PC-9 (cell line): ENCODE measurements at regions not wholly inside any gene's neighbourhood (a gene's known extent, or its start where the extent isn't known, plus 50 kb on each side); places are given as distances from the start of the nearest gene placed in this dataset.

ENCODE experiments used
- BruUV-seq: library from RNA; stranded (reverse); fragments of 400-500 nt; replicated peaks from 2 replicates; lab custom pipeline; 2021; lab: Mats Ljungman, UMichigan
- CTCF ChIA-PET: fragments of 300-600 bp; sonication (Branson Sonifier 250); formaldehyde crosslinking; loops from one replicate; lab custom pipeline; 2022; ENCODE audit warnings: antibody characterized with exemption; lab: Charles Lee
- POLR2A ChIA-PET: fragments of 300-600 bp; sonication (Branson Sonifier 250); formaldehyde crosslinking; loops from one replicate; lab custom pipeline; 2022; ENCODE audit warnings: antibody characterized with exemption; ENCODE audit not compliant: unreplicated experiment; lab: Charles Lee
- DNase-seq, 2 experiments: peaks; one replicate each; pipeline versions ENCODE4 v3.0.0 to v3.0.0-alpha.2; 2015 to 2022; ENCODE audit warnings: mixed read lengths in 1 of 2
- H2AFZ ChIP-seq: fragments of 200-600 bp; sonication (generic); 2 replicates; pipeline ENCODE4 v1.8.1; 2017; ENCODE audit warnings: antibody characterized with exemption
- H3F3A ChIP-seq: fragments of 200-600 bp; sonication (generic); 2 replicates; pipeline ENCODE4 v1.8.1; 2017; ENCODE audit warnings: antibody characterized with exemption, mild to moderate bottlenecking, low read depth; ENCODE audit not compliant: insufficient read depth
- H3K27ac ChIP-seq: fragments of 200-600 bp; sonication (generic); 2 replicates; pipeline ENCODE4 v1.6.1; 2016; ENCODE audit warnings: mixed run types
- H3K27me3 ChIP-seq: fragments of 200-600 bp; sonication (generic); 2 replicates; pipeline ENCODE4 v1.6.1; 2016; ENCODE audit warnings: low read depth, mixed run types; ENCODE audit not compliant: insufficient read depth
- H3K36me3 ChIP-seq: fragments of 200-600 bp; sonication (generic); 2 replicates; pipeline ENCODE4 v1.6.1; 2016; ENCODE audit warnings: low read depth, mixed run types
- H3K4me1 ChIP-seq: fragments of 200-600 bp; sonication (generic); replicated peaks from 2 replicates; pipeline ENCODE4 v1.6.1; 2016; ENCODE audit warnings: mixed run types; ENCODE audit not compliant: insufficient read depth
- H3K4me2 ChIP-seq: fragments of 200-600 bp; sonication (generic); 2 replicates; pipeline ENCODE4 v1.6.1; 2017; ENCODE audit warnings: mixed run types
- H3K4me3 ChIP-seq: fragments of 200-600 bp; sonication (generic); 2 replicates; pipeline ENCODE4 v1.6.1; 2016; ENCODE audit warnings: mixed run types
- H3K79me2 ChIP-seq: fragments of 200-600 bp; sonication (generic); 2 replicates; pipeline ENCODE4 v1.6.1; 2017; ENCODE audit warnings: low read depth, mixed run types
- H3K9me2 ChIP-seq: fragments of 200-600 bp; sonication (generic); 2 replicates; pipeline ENCODE4 v1.8.1; 2017; ENCODE audit warnings: mild to moderate bottlenecking; ENCODE audit not compliant: insufficient read depth
- H3K9me3 ChIP-seq: fragments of 200-600 bp; sonication (generic); 2 replicates; pipeline ENCODE4 v1.8.1; 2016; ENCODE audit warnings: low read depth; ENCODE audit not compliant: insufficient read depth
- H4K20me1 ChIP-seq: fragments of 200-600 bp; sonication (generic); 2 replicates; pipeline ENCODE4 v1.8.1; 2017; ENCODE audit not compliant: insufficient read depth
- EZH2 ChIP-seq: fragments of 200-600 bp; sonication (generic); IDR thresholded peaks from 2 replicates; pipeline ENCODE4 v1.8.0; 2017; ENCODE audit warnings: antibody characterized with exemption, low read depth
- intact Hi-C: fragments of 100-400 bp; cut with micrococcal nuclease; formaldehyde crosslinking; loops from one replicate; pipeline ENCODE4 v1.10.0; 2022; ENCODE audit not compliant: unreplicated experiment
- TF ChIP-seq, protein P1 (sequence below): fragments of 200-600 bp; sonication (generic); conservative IDR thresholded peaks from 2 replicates; pipeline ENCODE4 v1.6.1; 2017; ENCODE audit warnings: mixed run types, antibody characterized with exemption, mild to moderate bottlenecking, moderate library complexity

DNA sequence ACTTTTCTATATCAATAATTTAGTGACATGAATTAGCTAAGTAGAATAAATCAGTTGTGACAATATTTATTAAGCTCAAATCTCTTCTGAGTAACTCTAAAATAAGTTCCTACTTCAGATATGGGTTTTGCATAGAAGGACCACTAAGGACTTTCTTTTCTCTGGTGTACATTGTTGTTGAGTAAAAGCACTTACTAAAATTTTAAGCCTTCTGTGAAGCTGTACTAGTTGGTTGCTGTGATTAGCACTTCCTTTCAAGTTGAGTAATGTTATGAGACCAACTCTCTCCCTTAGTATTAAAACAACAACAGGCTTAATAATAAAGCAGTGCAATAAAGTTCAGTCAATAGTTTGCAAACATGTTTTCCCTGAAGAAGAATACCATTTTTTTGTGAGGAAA, 667.4 kb upstream of the NDST4 start:
- intact Hi-C loops = no loop called here
- no peak overlapping the region for H3K4me2 ChIP-seq
- DNase-seq = no peak
- no peaks in the 10 kb centered on the region for H3K9me2 ChIP-seq
- CTCF ChIA-PET = interaction anchor here (0.7 kb wide), 1 partner anchor 71 kb away, joined by 3 read pairs; no protein-coding TSS in a partner anchor
- no peaks in the 10 kb centered on the region for H3K4me1 ChIP-seq
- no peaks in the 10 kb centered on the region for H3K9me3 ChIP-seq
- H3K27ac ChIP-seq = no peak overlapping the region
- H3F3A ChIP-seq = no peaks in the 10 kb centered on the region
- POLR2A ChIA-PET = no interaction called here
- H3K36me3 ChIP-seq = no peaks in the 10 kb centered on the region
- H4K20me1 ChIP-seq = no peaks in the 10 kb centered on the region
- H2AFZ ChIP-seq = no peak overlapping the region
- no peak overlapping the region for H3K4me3 ChIP-seq
- no TSS peak for BruUV-seq
- H3K79me2 ChIP-seq = no peaks in the 10 kb centered on the region
- no peak for TF ChIP-seq EZH2
- TF ChIP-seq, protein P1, sequence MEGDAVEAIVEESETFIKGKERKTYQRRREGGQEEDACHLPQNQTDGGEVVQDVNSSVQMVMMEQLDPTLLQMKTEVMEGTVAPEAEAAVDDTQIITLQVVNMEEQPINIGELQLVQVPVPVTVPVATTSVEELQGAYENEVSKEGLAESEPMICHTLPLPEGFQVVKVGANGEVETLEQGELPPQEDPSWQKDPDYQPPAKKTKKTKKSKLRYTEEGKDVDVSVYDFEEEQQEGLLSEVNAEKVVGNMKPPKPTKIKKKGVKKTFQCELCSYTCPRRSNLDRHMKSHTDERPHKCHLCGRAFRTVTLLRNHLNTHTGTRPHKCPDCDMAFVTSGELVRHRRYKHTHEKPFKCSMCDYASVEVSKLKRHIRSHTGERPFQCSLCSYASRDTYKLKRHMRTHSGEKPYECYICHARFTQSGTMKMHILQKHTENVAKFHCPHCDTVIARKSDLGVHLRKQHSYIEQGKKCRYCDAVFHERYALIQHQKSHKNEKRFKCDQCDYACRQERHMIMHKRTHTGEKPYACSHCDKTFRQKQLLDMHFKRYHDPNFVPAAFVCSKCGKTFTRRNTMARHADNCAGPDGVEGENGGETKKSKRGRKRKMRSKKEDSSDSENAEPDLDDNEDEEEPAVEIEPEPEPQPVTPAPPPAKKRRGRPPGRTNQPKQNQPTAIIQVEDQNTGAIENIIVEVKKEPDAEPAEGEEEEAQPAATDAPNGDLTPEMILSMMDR = no peak
- H3K27me3 ChIP-seq = no peaks in the 10 kb centered on the region

DNA sequence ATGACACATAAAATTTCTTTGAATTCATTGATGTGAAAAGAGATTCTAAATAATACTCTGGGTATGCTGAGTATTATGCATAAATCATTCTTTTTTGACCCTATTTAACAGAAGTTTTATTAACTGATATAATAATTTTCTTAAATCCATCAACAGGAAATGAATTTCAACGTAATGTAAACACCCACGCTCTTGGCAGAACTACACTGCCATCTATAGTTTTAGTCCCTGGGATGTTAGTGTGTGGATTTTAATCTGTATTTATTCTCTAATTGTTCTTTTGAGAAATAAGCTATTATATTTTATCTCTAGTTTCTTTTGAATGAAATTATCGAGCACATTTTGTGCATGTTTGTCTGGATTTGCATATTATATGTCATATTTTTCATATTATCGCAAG, 666.8 kb upstream of the NDST4 start:
- TF ChIP-seq EZH2 = no peak
- TF ChIP-seq, protein P1 = no peak
- H3K27me3 ChIP-seq = no peaks in the 10 kb centered on the region
- H3K9me2 ChIP-seq = no peaks in the 10 kb centered on the region
- BruUV-seq = no TSS peak
- no peaks in the 10 kb centered on the region for H3K9me3 ChIP-seq
- DNase-seq = no peak
- H3K27ac ChIP-seq = no peak overlapping the region
- intact Hi-C loops = no loop called here
- H3K4me3 ChIP-seq = no peak overlapping the region
- H4K20me1 ChIP-seq = no peaks in the 10 kb centered on the region
- H3K4me2 ChIP-seq = no peak overlapping the region
- H3K36me3 ChIP-seq = no peaks in the 10 kb centered on the region
- no peaks in the 10 kb centered on the region for H3F3A ChIP-seq
- POLR2A ChIA-PET = no interaction called here
- no peaks in the 10 kb centered on the region for H3K4me1 ChIP-seq
- no peak overlapping the region for H2AFZ ChIP-seq
- no peaks in the 10 kb centered on the region for H3K79me2 ChIP-seq
- CTCF ChIA-PET = interaction anchor here (0.7 kb wide), 1 partner anchor 72 kb away, joined by 3 read pairs; no protein-coding TSS in a partner anchor

DNA sequence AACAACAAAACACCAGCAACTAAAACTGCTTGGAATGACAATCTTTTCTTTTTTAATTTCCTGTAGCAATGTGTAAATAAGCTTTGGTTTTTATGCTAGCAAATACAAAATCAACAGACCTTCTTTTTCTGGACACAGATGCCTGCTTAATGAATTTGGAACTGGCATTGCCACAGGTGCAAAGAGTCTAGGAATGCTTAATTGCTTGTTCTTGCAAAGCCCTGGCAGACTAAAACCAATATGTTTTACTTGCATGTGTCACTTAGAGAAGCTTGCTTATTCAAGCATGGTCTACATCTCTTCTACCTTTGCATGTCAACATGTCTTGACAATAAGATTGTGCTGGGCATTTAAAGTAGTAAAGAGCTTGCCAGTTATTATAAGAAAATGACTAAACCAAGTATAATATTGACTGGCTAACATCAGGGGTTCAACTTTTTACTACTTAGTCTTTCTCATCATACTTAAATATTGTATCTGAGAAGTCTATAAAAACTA, 656.7 kb upstream of the NDST4 start:
- Histone ChIP-seq H3K27ac (no peak overlapping the region), H3K79me2 (no peaks in the 10 kb centered on the region), H3K36me3 (no peaks in the 10 kb centered on the region), H3K9me3 (no peaks in the 10 kb centered on the region), H2AFZ (no peak overlapping the region), H3K27me3 (no peaks in the 10 kb centered on the region), H3F3A (no peaks in the 10 kb centered on the region), H3K4me2 (no peak overlapping the region), H4K20me1 (no peaks in the 10 kb centered on the region), H3K4me1 (no peaks in the 10 kb centered on the region), H3K4me3 (no peak overlapping the region), H3K9me2 (no peaks in the 10 kb centered on the region)
- TF ChIP-seq EZH2 = no peak
- TF ChIP-seq, protein P1 = no peak
- DNase-seq = no peak
- intact Hi-C loops = no loop called here
- ChIA-PET CTCF (no interaction called here), POLR2A (no interaction called here)
- no TSS peak for BruUV-seq
